ENCODE measurements at regions not wholly inside any gene's neighbourhood (a gene's known extent, or its start where the extent isn't known, plus 50 kb on each side); places are given as distances from the start of the nearest gene placed in this dataset.
"Not testable (repeated sequence)": the region's sequence is repeated elsewhere in the genome, so short reads cannot be mapped to it uniquely, and the experiment has no call there.

- H3K9ac ChIP-seq (replicated peaks; ENCODE audit: extremely low read depth, insufficient read depth, low read length); intact Hi-C loops (cut with micrococcal nuclease); H2AFZ ChIP-seq (ENCODE audit: low read depth, low read length); H3K79me2 ChIP-seq (ENCODE audit: control insufficient read depth, insufficient read depth, low read length); DNase-seq (ENCODE audit: low read depth, low spot score); H3K9me3 ChIP-seq (replicated peaks; ENCODE audit: control insufficient read depth, insufficient read depth, low read length); H3K9me1 ChIP-seq (replicated peaks; ENCODE audit: control insufficient read depth, extremely low read depth, insufficient read depth, low read length); H3K4me1 ChIP-seq (ENCODE audit: control insufficient read depth, extremely low read depth, insufficient read depth, low read length); dilution Hi-C loops (cut with MboI; ENCODE audit: extremely low pct_ligation_motif_present, low sequenced_read_pairs); H3K4me3 ChIP-seq (replicated peaks in 1 of 3; ENCODE audit: insufficient read depth in 1 of 3, low read depth in 1 of 3, low read length in 3 of 3); H3K4me2 ChIP-seq (ENCODE audit: insufficient read depth, low read length); H3K27me3 ChIP-seq (ENCODE audit: control insufficient read depth in 2 of 2, insufficient read depth in 2 of 2, low read length in 2 of 2); H3K36me3 ChIP-seq (ENCODE audit: control insufficient read depth in 2 of 2, extremely low read depth in 1 of 2, insufficient read depth in 2 of 2, low read length in 2 of 2); H3K27ac ChIP-seq (ENCODE audit: insufficient read depth, low read depth, low read length); POLR2A ChIA-PET; H4K20me1 ChIP-seq (replicated peaks; ENCODE audit: control insufficient read depth, extremely low read depth, insufficient read depth, low read length); BruUV-seq (replicated peaks); FAIRE-seq: not testable (repeated sequence)
- CTCF ChIA-PET: interaction anchor here (1.8 to 2.2 kb wide), 2 partner anchors 13 to 26 kb away, joined by 4 to 11 read pairs; no protein-coding TSS in a partner anchor
These were observed 195.7 kb upstream of the HAAO start for GRCh38 chr2:42988055-42988454.

GRCh38 chr2:42987112-42987922 lies 194.9 kb upstream of the HAAO start:
- Histone ChIP-seq H3K36me3 (ENCODE audit: control insufficient read depth in 2 of 2, extremely low read depth in 1 of 2, insufficient read depth in 2 of 2, low read length in 2 of 2) (no peaks in the 10 kb centered on the region), H3K4me1 (ENCODE audit: control insufficient read depth, extremely low read depth, insufficient read depth, low read length) (peaks cover 5% of the 10 kb centered on the region), H3K79me2 (ENCODE audit: control insufficient read depth, insufficient read depth, low read length) (no peaks in the 10 kb centered on the region), H2AFZ (ENCODE audit: low read depth, low read length) (no peak overlapping the region), H4K20me1 (replicated peaks; ENCODE audit: control insufficient read depth, extremely low read depth, insufficient read depth, low read length) (no peaks in the 10 kb centered on the region), H3K9ac (replicated peaks; ENCODE audit: extremely low read depth, insufficient read depth, low read length) (no peak overlapping the region), H3K4me2 (ENCODE audit: insufficient read depth, low read length) (no peak overlapping the region), H3K27ac (ENCODE audit: insufficient read depth, low read depth, low read length) (no peak overlapping the region), H3K27me3 (ENCODE audit: control insufficient read depth in 2 of 2, insufficient read depth in 2 of 2, low read length in 2 of 2) (peaks cover 4 to 5% of the 10 kb centered on the region in 2 experiments), H3K9me3 (replicated peaks; ENCODE audit: control insufficient read depth, insufficient read depth, low read length) (no peaks in the 10 kb centered on the region), H3K9me1 (replicated peaks; ENCODE audit: control insufficient read depth, extremely low read depth, insufficient read depth, low read length) (no peaks in the 10 kb centered on the region), H3K4me3 (replicated peaks in 1 of 3; ENCODE audit: insufficient read depth in 1 of 3, low read depth in 1 of 3, low read length in 3 of 3) (no peak overlapping the region)
- no TSS peak for BruUV-seq (replicated peaks)
- intact Hi-C loops (cut with micrococcal nuclease) (no loop called here), dilution Hi-C loops (cut with MboI; ENCODE audit: extremely low pct_ligation_motif_present, low sequenced_read_pairs) (no loop called here)
- CTCF ChIA-PET: interaction anchor here (1.8 to 2.2 kb wide), 2 partner anchors 12 to 25 kb away, joined by 4 to 11 read pairs; no protein-coding TSS in a partner anchor
- TF ChIP-seq MAX (IDR thresholded peaks at IDR 0.05; ENCODE audit: insufficient read depth, insufficient read length): no peak
- no peak for TF ChIP-seq EZH2 (IDR thresholded peaks at IDR 0.05; ENCODE audit: borderline replicate concordance, low read depth, low read length, severe bottlenecking)
- no peak for TF ChIP-seq POLR2AphosphoS5 (IDR thresholded peaks at IDR 0.05; ENCODE audit: insufficient read depth, low read depth, low read length)
- TF ChIP-seq JUN (IDR thresholded peaks at IDR 0.05; ENCODE audit: borderline replicate concordance, insufficient read depth, insufficient read length, low read depth): no peak
- TF ChIP-seq CTCF (IDR thresholded peaks at IDR 0.05; ENCODE audit: extremely low read depth in 1 of 2, insufficient read depth in 1 of 2, low read depth in 1 of 2, low read length in 2 of 2): no peak
- TF ChIP-seq POLR2A (IDR thresholded peaks at IDR 0.05; ENCODE audit: low read depth, low read length): no peak
- no peak for TF ChIP-seq GATA2 (IDR thresholded peaks at IDR 0.05; ENCODE audit: insufficient read depth, insufficient read length, low read depth, low read length)
- no peak for TF ChIP-seq MYC (IDR thresholded peaks at IDR 0.05; ENCODE audit: low read depth, low read length)
- TF ChIP-seq FOS (IDR thresholded peaks at IDR 0.05; ENCODE audit: borderline replicate concordance, insufficient read depth, low read length): no peak
- FAIRE-seq (no peak), DNase-seq (ENCODE audit: low read depth, low spot score) (no peak)
- POLR2A ChIA-PET: no interaction called here

All from endothelial cell of umbilical vein (primary cell).